Left lobe of liver (tissue), 2 donors: ENCODE measurements at regions not wholly inside any gene's neighbourhood (a gene's known extent, or its start where the extent isn't known, plus 50 kb on each side); places are given as distances from the start of the nearest gene placed in this dataset.

ENCODE experiments used
- ATAC-seq: fragments of 200-7000 bp; cut with Tn5 transposase; one replicate; pipeline ENCODE4 v1.9.1; 2020; ENCODE audit warnings: mild to moderate bottlenecking, moderate library complexity
- DNase-seq: peaks from one replicate; pipeline ENCODE4 v3.0.0-alpha.2; 2020; ENCODE audit warnings: low spot score
- donor health status: DM: no; HTN: no; CAD: no; lungs with moderate emphysema.
- donor health status: DM: no; HTN: yes; CAD: no.

GRCh38 chr5:113897748-113898147, 384.3 kb downstream of the YTHDC2 start:
- DNase-seq, result no peak
- no peak for ATAC-seq

- no peak for DNase-seq
Observed at GRCh38 chr5:113900141-113900540, 386.6 kb downstream of the YTHDC2 start.

GRCh38 chr5:113900816-113901215, 387.3 kb downstream of the YTHDC2 start:
- no peak for DNase-seq
- ATAC-seq, result no peak

More at GRCh38 chr5:113900141-113900540, 386.6 kb downstream of the YTHDC2 start:
- ATAC-seq, result no peak

GRCh38 chr5:113901718-113902117, 388.2 kb downstream of the YTHDC2 start:
- no peak for DNase-seq
- no peak for ATAC-seq

GRCh38 chr5:113902917-113903660, 389.6 kb downstream of the YTHDC2 start:
- no peak for ATAC-seq
- no peak for DNase-seq

- DNase-seq (no peak), ATAC-seq (no peak)
Observed at GRCh38 chr5:113909782-113910181, 396.3 kb downstream of the YTHDC2 start.

GRCh38 chr5:113917997-113918396, 404.5 kb downstream of the YTHDC2 start:
- ATAC-seq (no peak), DNase-seq (no peak)

- ATAC-seq, result no peak
- DNase-seq, result no peak
Observed at GRCh38 chr5:113922343-113922742, 408.8 kb downstream of the YTHDC2 start.

GRCh38 chr5:113935453-113935852, 422.0 kb downstream of the YTHDC2 start:
- DNase-seq (no peak), ATAC-seq (no peak)

GRCh38 chr5:113937301-113937700, 423.8 kb downstream of the YTHDC2 start:
- DNase-seq, result no peak

GRCh38 chr5:113939988-113940387, 421.9 kb upstream of the KCNN2 start:
- no peak for DNase-seq
- ATAC-seq, result no peak

More at GRCh38 chr5:113937301-113937700, 423.8 kb downstream of the YTHDC2 start:
- ATAC-seq, result no peak

GRCh38 chr5:113950186-113950585, 411.7 kb upstream of the KCNN2 start:
- DNase-seq (no peak), ATAC-seq (peak; percentile 43)

GRCh38 chr5:113965225-113965624, 396.6 kb upstream of the KCNN2 start:
- no peak for DNase-seq
- no peak for ATAC-seq

- ATAC-seq (no peak), DNase-seq (no peak)
Observed at GRCh38 chr5:113969901-113970300, 392.0 kb upstream of the KCNN2 start.

GRCh38 chr5:113971454-113971853, 390.4 kb upstream of the KCNN2 start:
- ATAC-seq (no peak), DNase-seq (no peak)

GRCh38 chr5:113974976-113975375, 386.9 kb upstream of the KCNN2 start:
- ATAC-seq (no peak), DNase-seq (no peak)

GRCh38 chr5:113984928-113985327, 376.9 kb upstream of the KCNN2 start:
- DNase-seq (no peak), ATAC-seq (no peak)

GRCh38 chr5:113985505-113985904, 376.4 kb upstream of the KCNN2 start:
- ATAC-seq (no peak), DNase-seq (no peak)

GRCh38 chr5:113989278-113989912, 372.5 kb upstream of the KCNN2 start:
- no peak for ATAC-seq
- DNase-seq, result no peak

GRCh38 chr5:113989913-113990305, 372.0 kb upstream of the KCNN2 start:
- DNase-seq (no peak), ATAC-seq (no peak)

GRCh38 chr5:114001076-114001475, 360.8 kb upstream of the KCNN2 start:
- ATAC-seq, result no peak
- no peak for DNase-seq

- ATAC-seq, result no peak
Observed at GRCh38 chr5:114006582-114006981, 355.3 kb upstream of the KCNN2 start.

GRCh38 chr5:114007678-114008077, 354.2 kb upstream of the KCNN2 start:
- DNase-seq (no peak), ATAC-seq (no peak)

More at GRCh38 chr5:114006582-114006981, 355.3 kb upstream of the KCNN2 start:
- no peak for DNase-seq
